ENCODE measurements at regions not wholly inside any gene's neighbourhood (a gene's known extent, or its start where the extent isn't known, plus 50 kb on each side); places are given as distances from the start of the nearest gene placed in this dataset.

- no peaks in the 10 kb centered on the region for H3K36me3 ChIP-seq (ENCODE audit: control insufficient read depth in 2 of 2, insufficient read depth in 2 of 2, low read length in 1 of 2)
- BruUV-seq (replicated peaks) = no TSS peak
- ChIA-PET SMC1A (ENCODE audit: uncharacterized antibody, unreplicated experiment) (no interaction called here), CTCF (no interaction called here), RAD21 (ENCODE audit: unreplicated experiment) (no interaction called here), POLR2A (no interaction called here)
- no peak overlapping the region for H3K9ac ChIP-seq (ENCODE audit: control insufficient read depth, insufficient read depth, low read length)
- ATAC-seq (no peak), DNase-seq (ENCODE audit: low read depth, low spot score) (no peak), FAIRE-seq (peak; percentile 54)
- H3K9me3 ChIP-seq (replicated peaks; ENCODE audit: control insufficient read depth, insufficient read depth, low read length) = no peaks in the 10 kb centered on the region
- H3K4me1 ChIP-seq (ENCODE audit: control insufficient read depth, insufficient read depth, low read length) = no peaks in the 10 kb centered on the region
- H3K27ac ChIP-seq (ENCODE audit: control insufficient read depth, insufficient read depth) = no peak overlapping the region
- intact Hi-C loops (cut with micrococcal nuclease; ENCODE audit: unreplicated experiment) (no loop called here), in situ Hi-C loops (cut with MboI) (no loop called here)
- no peaks in the 10 kb centered on the region for H4K20me1 ChIP-seq (ENCODE audit: control insufficient read depth, insufficient read depth)
- no peaks in the 10 kb centered on the region for H3K27me3 ChIP-seq (replicated peaks in 1 of 2; ENCODE audit: control insufficient read depth in 2 of 2, insufficient read depth in 2 of 2, low read length in 1 of 2)
- no peak overlapping the region for H3K4me2 ChIP-seq (ENCODE audit: control insufficient read depth, insufficient read depth)
- 3% methylated on average over 2 of the region's 2 CpGs for WGBS (ENCODE audit: insufficient coverage, insufficient replicate concordance, low lambda C conversion rate, missing lambda C conversion rate)
- TF ChIP-seq IRF5 (IDR thresholded peaks at IDR 0.05; ENCODE audit: borderline replicate concordance) = no peak
- no peak for TF ChIP-seq ATF7 (IDR thresholded peaks at IDR 0.05; ENCODE audit: low read depth)
- TF ChIP-seq CHD1 (IDR thresholded peaks at IDR 0.05; ENCODE audit: low read depth, low read length) = no peak
- TF ChIP-seq LARP7 (IDR thresholded peaks at IDR 0.05) = no peak
- TF ChIP-seq NFXL1 (IDR thresholded peaks at IDR 0.05; ENCODE audit: borderline replicate concordance) = no peak
- no peak for TF ChIP-seq E2F8 (IDR thresholded peaks at IDR 0.05; ENCODE audit: low read depth, partially characterized antibody)
- no peak for TF ChIP-seq POLR2AphosphoS5 (IDR thresholded peaks at IDR 0.05; ENCODE audit: low read length)
- TF ChIP-seq TAF1 (IDR thresholded peaks at IDR 0.05; ENCODE audit: borderline replicate concordance, low read depth, low read length) = no peak
- TF ChIP-seq BACH1 (IDR thresholded peaks at IDR 0.05; ENCODE audit: borderline replicate concordance) = no peak
- TF ChIP-seq SIX5 (IDR thresholded peaks at IDR 0.05; ENCODE audit: low read depth, low read length, severe bottlenecking) = no peak
- TF ChIP-seq SKIL (IDR thresholded peaks at IDR 0.05; ENCODE audit: low read depth, poor library complexity, severe bottlenecking) = no peak
- TF ChIP-seq ZNF687 (IDR thresholded peaks at IDR 0.05) = no peak
- no peak for TF ChIP-seq CREM (IDR thresholded peaks at IDR 0.05; ENCODE audit: low read depth)
- no peak for TF ChIP-seq NRF1 (conservative IDR thresholded peaks at IDR 0.05; ENCODE audit: low read depth, low read length)
- H3K4me3 ChIP-seq = no peak overlapping the region
- H2AFZ ChIP-seq (ENCODE audit: control insufficient read depth, low read depth, low read length) = no peak overlapping the region
- no peaks in the 10 kb centered on the region for H3K79me2 ChIP-seq (ENCODE audit: control insufficient read depth, insufficient read depth, low read length)
Observed at GRCh38 chr1:193685986-193686385, 499.6 kb upstream of the B3GALT2 start.
